ENCODE measurements at regions not wholly inside any gene's neighbourhood (a gene's known extent, or its start where the extent isn't known, plus 50 kb on each side); places are given as distances from the start of the nearest gene placed in this dataset.

GRCh38 chr4:77432717-77433417 is 172.8 kb upstream of the CXCL13 start:
- TF ChIP-seq CTCF (IDR thresholded peaks at IDR 0.05) (peak in 2 of 4 donors; percentile 21 to 25), POLR2A (IDR thresholded peaks at IDR 0.05) (no peak)
